HepG2 (cell line): ENCODE measurements at regions not wholly inside any gene's neighbourhood (a gene's known extent, or its start where the extent isn't known, plus 50 kb on each side); places are given as distances from the start of the nearest gene placed in this dataset.

Experiments
- ATAC-seq: fragments of 200-7000 bp; cut with Tn5 transposase; 3 replicates; pipeline ENCODE4 v1.9.1; 2020; ENCODE audit warnings: mild to moderate bottlenecking, moderate library complexity
- BruUV-seq: library from RNA; stranded (reverse); fragments of 400-500 nt; replicated peaks from 2 replicates; lab custom pipeline; 2021; lab: Mats Ljungman, UMichigan
- CTCF ChIA-PET: fragments of 300-600 bp; formaldehyde crosslinking; extraction: SDS; loops from one replicate; lab custom pipeline; 2021; ENCODE audit warnings: low total read pairs, inconsistent platforms, low intra/inter-chr PET ratio; lab: Yijun Ruan, JAX
- POLR2A ChIA-PET: fragments of 350-600 bp; sonication (Branson Sonifier 250); formaldehyde crosslinking; loops from one replicate; lab custom pipeline; 2020; ENCODE audit warnings: antibody characterized with exemption, inconsistent platforms; lab: Yijun Ruan, JAX
- DNase-seq: peaks from one replicate; pipeline ENCODE4 v3.0.0-alpha.2; 2015; ENCODE audit warnings: low spot score
- FAIRE-seq: peaks from 3 replicates; lab custom pipeline; 2011; peaks lifted over from hg19 to GRCh38; lab: Jason Lieb, UNC
- H2AFZ ChIP-seq: one replicate; pipeline ENCODE4 v1.6.1; 2011; ENCODE audit warnings: low read length, inconsistent platforms
- H3K27ac ChIP-seq: fragments of 300-600 bp; 3 replicates; pipeline ENCODE4 v1.8.0; 2011; ENCODE audit warnings: mixed run types, mild to moderate bottlenecking, mixed read lengths, low read length, inconsistent platforms; ENCODE audit not compliant: insufficient read depth; ENCODE audit errors: extremely low read length
- H3K27me3 ChIP-seq, 2 experiments: fragments of 200-600 bp in 1 of 2; 2 replicates in 1 of 2; 3 replicates in 1 of 2; pipeline versions ENCODE4 v1.6.0 to v1.8.0; 2011; ENCODE audit warnings: low read length in 2 of 2, mild to moderate bottlenecking in 2 of 2, moderate library complexity in 2 of 2, inconsistent platforms in 1 of 2; ENCODE audit not compliant: insufficient read depth in 2 of 2, control insufficient read depth in 1 of 2
- H3K36me3 ChIP-seq, 2 experiments: fragments of 200-600 bp in 1 of 2; replicated peaks in 1 of 2; 2 replicates in 1 of 2; 3 replicates in 1 of 2; pipeline versions ENCODE4 v1.5.1 to v1.8.0; 2011; ENCODE audit warnings: low read length in 2 of 2, inconsistent platforms in 1 of 2; ENCODE audit not compliant: insufficient read depth in 2 of 2, control insufficient read depth in 1 of 2
- H3K4me1 ChIP-seq: 2 replicates; pipeline ENCODE4 v1.5.1; 2012; ENCODE audit warnings: low read length, inconsistent platforms; ENCODE audit not compliant: insufficient read depth
- H3K4me2 ChIP-seq: 2 replicates; pipeline ENCODE4 v1.6.0; 2011; ENCODE audit warnings: low read depth, low read length, inconsistent platforms
- H3K4me3 ChIP-seq, 3 experiments: fragments of 200-600 bp in 1 of 3; sonication (generic), shearing (Covaris generic) in 1 of 3; replicated peaks in 1 of 3; 2 replicates each; pipeline ENCODE4 v1.5.1; 2011 to 2016; ENCODE audit warnings: low read length in 3 of 3, inconsistent platforms in 2 of 3, low read depth in 2 of 3, mild to moderate bottlenecking in 2 of 3, control low read depth in 1 of 3, mixed read lengths in 1 of 3; ENCODE audit not compliant: insufficient read depth in 1 of 3
- H3K79me2 ChIP-seq: one replicate; pipeline ENCODE4 v1.6.1; 2011; ENCODE audit warnings: low read length, inconsistent platforms; ENCODE audit not compliant: insufficient read depth
- H3K9ac ChIP-seq: 2 replicates; pipeline ENCODE4 v1.6.0; 2011; ENCODE audit warnings: mild to moderate bottlenecking, low read depth, low read length, inconsistent platforms; ENCODE audit not compliant: insufficient read depth
- H3K9me3 ChIP-seq: 2 replicates; pipeline ENCODE4 v1.5.1; 2012; ENCODE audit warnings: mild to moderate bottlenecking, low read length
- H4K20me1 ChIP-seq: 2 replicates; pipeline ENCODE4 v1.6.0; 2011; ENCODE audit warnings: inconsistent platforms, mild to moderate bottlenecking, low read length, moderate library complexity; ENCODE audit not compliant: insufficient read depth
- CHD4 ChIP-seq: fragments of 200-600 bp; sonication (generic); IDR thresholded peaks from 2 replicates; pipeline ENCODE4 v1.7.0; 2017; ENCODE audit warnings: mild to moderate bottlenecking, low read length, borderline replicate concordance
- HDAC1 ChIP-seq: sonication (generic); formaldehyde crosslinking; IDR thresholded peaks from 2 replicates; pipeline ENCODE4 v1.5.1; 2020; ENCODE audit warnings: mild to moderate bottlenecking, missing genetic modification reagents
- KMT2A ChIP-seq: sonication (generic); formaldehyde crosslinking; IDR thresholded peaks from 2 replicates; pipeline ENCODE4 v1.4.0; 2020; ENCODE audit warnings: missing genetic modification reagents
- MIXL1 ChIP-seq: IDR thresholded peaks from 2 replicates; pipeline ENCODE4 v1.6.1; 2016
- ZNF569 ChIP-seq: sonication (generic); formaldehyde crosslinking; IDR thresholded peaks from 2 replicates; pipeline ENCODE4 v1.5.0; 2020; ENCODE audit warnings: mild to moderate bottlenecking, missing genetic modification reagents, moderate library complexity, borderline replicate concordance
- WGBS: methylation state at CpG from one replicate; pipeline ENCODE4 v1.1.6; 2017; ENCODE audit warnings: low lambda C conversion rate; 5-methylcytosine and 5-hydroxymethylcytosine counted together
- in situ Hi-C: cut with HindIII; loops from 2 replicates; pipeline ENCODE4 v1.10.0; 2017; ENCODE audit warnings: low pct_unique_long_range_greater_than_20kb; ENCODE audit not compliant: extremely low pct_ligation_motif_present
- intact Hi-C: fragments of 100-400 bp; cut with micrococcal nuclease; formaldehyde crosslinking; loops from one replicate; pipeline ENCODE4 v1.10.0; 2022; ENCODE audit not compliant: unreplicated experiment
- TF ChIP-seq, protein P1 (sequence below): sonication (generic); formaldehyde crosslinking; IDR thresholded peaks from 2 replicates; pipeline ENCODE4 v1.5.0; 2020; ENCODE audit warnings: missing genetic modification reagents, mild to moderate bottlenecking, borderline replicate concordance
- TF ChIP-seq, protein P2 (sequence below): sonication (generic); formaldehyde crosslinking; IDR thresholded peaks from 2 replicates; pipeline ENCODE4 v1.4.0; 2020; ENCODE audit warnings: missing genetic modification reagents
- TF ChIP-seq, protein P3 (sequence below): sonication (generic); formaldehyde crosslinking; IDR thresholded peaks from 2 replicates; pipeline ENCODE4 v1.5.1; 2020; ENCODE audit warnings: mild to moderate bottlenecking, missing genetic modification reagents

DNA sequence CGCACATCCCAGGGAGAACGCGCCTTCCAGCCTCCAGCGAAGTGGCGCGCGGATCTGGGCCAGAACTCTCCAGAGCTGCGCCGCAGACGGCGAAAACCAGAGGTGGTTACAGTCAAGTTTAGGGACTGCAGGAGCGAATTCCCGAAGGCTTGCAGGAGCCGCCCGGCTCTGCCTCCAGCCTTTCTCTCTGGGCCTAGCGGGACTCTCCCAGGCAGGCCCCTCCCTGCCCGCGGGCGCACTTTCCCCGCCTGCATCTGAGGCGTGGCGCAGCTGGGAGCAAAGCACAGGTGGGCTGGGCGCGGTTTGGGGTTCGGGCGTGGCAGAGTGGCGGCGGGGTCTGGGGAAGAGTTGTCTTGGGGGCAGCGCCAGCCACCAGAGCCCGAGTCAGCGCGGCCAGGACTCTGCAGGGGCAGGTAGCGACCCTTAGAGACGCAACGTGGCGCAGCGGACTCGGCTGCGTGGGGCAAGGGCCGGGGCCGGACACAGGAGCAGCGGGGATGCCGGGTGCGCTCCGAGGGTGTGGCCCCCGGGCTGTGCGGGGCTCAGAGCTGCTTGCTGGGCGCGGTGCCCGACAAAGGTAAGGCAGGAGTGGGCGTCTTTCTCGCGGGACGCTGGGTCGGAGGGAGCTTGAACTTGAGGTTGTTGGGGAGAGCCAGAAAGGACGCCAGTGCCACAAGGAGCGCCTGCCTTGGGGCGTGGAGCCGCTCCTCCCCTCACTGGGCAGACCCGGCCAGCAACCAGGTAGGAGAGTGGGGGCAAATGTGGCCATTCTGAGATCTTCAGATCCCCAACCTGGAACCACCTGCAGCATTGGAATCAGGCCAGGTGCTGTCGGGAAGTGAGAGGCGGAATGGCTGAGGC is 1126.0 kb downstream of the AACS start:
- BruUV-seq: no TSS peak
- Histone ChIP-seq H3K36me3 (no peaks in the 10 kb centered on the region), H2AFZ (no peak overlapping the region), H3K27me3 (no peaks in the 10 kb centered on the region), H3K27ac (no peak overlapping the region), H3K4me2 (no peak overlapping the region), H3K4me1 (no peaks in the 10 kb centered on the region), H3K9ac (no peak overlapping the region), H3K9me3 (peaks cover 100% of the 10 kb centered on the region), H4K20me1 (no peaks in the 10 kb centered on the region), H3K4me3 (no peak overlapping the region), H3K79me2 (no peaks in the 10 kb centered on the region)
- FAIRE-seq: no peak
- in situ Hi-C loops (no loop called here), intact Hi-C loops (no loop called here)
- WGBS: 80% methylated on average over 39 of the region's 62 CpGs
- POLR2A ChIA-PET: no interaction called here
- no peak for DNase-seq
- CTCF ChIA-PET: no interaction called here
- TF ChIP-seq CHD4 (no peak), HDAC1 (CRISPR knock-in tag) (no peak)
- TF ChIP-seq, protein P1, sequence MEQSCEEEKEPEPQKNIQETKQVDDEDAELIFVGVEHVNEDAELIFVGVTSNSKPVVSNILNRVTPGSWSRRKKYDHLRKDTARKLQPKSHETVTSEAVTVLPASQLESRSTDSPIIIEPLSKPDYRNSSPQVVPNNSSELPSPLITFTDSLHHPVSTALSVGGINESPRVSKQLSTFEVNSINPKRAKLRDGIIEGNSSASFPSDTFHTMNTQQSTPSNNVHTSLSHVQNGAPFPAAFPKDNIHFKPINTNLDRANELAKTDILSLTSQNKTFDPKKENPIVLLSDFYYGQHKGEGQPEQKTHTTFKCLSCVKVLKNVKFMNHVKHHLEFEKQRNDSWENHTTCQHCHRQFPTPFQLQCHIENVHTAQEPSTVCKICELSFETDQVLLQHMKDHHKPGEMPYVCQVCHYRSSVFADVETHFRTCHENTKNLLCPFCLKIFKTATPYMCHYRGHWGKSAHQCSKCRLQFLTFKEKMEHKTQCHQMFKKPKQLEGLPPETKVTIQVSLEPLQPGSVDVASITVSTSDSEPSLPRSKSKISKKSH (CRISPR knock-in tag): no peak
- ATAC-seq: no peak

DNA sequence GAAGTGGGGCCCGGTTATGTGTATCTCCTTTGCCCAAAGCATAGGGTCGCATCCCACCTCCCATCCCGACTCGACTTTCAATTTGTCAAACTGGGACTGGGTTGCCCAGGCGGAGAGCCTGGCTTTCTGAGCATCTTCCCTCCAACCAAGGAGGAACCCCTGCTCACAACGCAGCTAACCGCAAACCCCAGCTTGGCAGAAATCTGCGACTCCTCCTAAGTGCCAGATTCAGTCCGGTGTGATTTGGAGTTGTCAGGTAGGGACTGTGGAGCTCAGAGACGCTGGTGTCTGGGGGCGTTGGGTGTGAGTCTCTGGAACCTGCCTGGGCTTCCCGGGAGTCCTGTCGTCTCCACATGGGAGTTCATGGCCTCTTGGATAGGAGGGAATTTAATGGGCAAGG is 1126.7 kb downstream of the AACS start:
- intact Hi-C loops: no loop called here
- no TSS peak for BruUV-seq

More for the DNA sequence above, 1126.7 kb downstream of the AACS start:
- POLR2A ChIA-PET: no interaction called here
- WGBS: 38% methylated on average over 9 of the region's 13 CpGs
- H3K36me3 ChIP-seq: no peaks in the 10 kb centered on the region
- H4K20me1 ChIP-seq: no peaks in the 10 kb centered on the region
- H3K9ac ChIP-seq: no peak overlapping the region
- CTCF ChIA-PET: no interaction called here
- H3K4me3 ChIP-seq: no peak overlapping the region
- in situ Hi-C loops: no loop called here
- TF ChIP-seq, protein P2, sequence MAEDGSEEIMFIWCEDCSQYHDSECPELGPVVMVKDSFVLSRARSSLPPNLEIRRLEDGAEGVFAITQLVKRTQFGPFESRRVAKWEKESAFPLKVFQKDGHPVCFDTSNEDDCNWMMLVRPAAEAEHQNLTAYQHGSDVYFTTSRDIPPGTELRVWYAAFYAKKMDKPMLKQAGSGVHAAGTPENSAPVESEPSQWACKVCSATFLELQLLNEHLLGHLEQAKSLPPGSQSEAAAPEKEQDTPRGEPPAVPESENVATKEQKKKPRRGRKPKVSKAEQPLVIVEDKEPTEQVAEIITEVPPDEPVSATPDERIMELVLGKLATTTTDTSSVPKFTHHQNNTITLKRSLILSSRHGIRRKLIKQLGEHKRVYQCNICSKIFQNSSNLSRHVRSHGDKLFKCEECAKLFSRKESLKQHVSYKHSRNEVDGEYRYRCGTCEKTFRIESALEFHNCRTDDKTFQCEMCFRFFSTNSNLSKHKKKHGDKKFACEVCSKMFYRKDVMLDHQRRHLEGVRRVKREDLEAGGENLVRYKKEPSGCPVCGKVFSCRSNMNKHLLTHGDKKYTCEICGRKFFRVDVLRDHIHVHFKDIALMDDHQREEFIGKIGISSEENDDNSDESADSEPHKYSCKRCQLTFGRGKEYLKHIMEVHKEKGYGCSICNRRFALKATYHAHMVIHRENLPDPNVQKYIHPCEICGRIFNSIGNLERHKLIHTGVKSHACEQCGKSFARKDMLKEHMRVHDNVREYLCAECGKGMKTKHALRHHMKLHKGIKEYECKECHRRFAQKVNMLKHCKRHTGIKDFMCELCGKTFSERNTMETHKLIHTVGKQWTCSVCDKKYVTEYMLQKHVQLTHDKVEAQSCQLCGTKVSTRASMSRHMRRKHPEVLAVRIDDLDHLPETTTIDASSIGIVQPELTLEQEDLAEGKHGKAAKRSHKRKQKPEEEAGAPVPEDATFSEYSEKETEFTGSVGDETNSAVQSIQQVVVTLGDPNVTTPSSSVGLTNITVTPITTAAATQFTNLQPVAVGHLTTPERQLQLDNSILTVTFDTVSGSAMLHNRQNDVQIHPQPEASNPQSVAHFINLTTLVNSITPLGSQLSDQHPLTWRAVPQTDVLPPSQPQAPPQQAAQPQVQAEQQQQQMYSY (CRISPR knock-in tag): no peak
- TF ChIP-seq, protein P3, sequence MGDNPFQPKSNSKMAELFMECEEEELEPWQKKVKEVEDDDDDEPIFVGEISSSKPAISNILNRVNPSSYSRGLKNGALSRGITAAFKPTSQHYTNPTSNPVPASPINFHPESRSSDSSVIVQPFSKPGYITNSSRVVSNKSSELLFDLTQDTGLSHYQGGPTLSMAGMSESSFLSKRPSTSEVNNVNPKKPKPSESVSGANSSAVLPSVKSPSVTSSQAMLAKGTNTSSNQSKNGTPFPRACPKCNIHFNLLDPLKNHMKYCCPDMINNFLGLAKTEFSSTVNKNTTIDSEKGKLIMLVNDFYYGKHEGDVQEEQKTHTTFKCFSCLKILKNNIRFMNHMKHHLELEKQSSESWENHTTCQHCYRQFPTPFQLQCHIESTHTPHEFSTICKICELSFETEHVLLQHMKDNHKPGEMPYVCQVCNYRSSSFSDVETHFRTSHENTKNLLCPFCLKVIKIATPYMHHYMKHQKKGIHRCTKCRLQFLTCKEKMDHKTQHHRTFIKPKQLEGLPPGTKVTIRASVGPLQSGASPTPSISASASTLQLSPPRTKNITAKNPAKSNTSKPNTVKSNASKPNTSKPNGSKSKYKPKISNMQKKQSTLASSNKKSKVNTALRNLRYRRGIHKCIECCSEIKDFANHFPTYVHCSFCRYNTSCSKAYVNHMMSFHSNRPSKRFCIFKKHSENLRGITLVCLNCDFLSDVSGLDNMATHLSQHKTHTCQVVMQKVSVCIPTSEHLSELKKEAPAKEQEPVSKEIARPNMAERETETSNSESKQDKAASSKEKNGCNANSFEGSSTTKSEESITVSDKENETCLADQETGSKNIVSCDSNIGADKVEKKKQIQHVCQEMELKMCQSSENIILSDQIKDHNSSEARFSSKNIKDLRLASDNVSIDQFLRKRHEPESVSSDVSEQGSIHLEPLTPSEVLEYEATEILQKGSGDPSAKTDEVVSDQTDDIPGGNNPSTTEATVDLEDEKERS (CRISPR knock-in tag): no peak
- TF ChIP-seq ZNF569 (CRISPR knock-in tag) (no peak), KMT2A (CRISPR knock-in tag) (no peak), MIXL1 (no peak)
- TF ChIP-seq, all 625 proteins: peak for 0
- FAIRE-seq: no peak
- Histone ChIP-seq H3K79me2 (no peaks in the 10 kb centered on the region), H3K4me2 (no peak overlapping the region), H2AFZ (no peak overlapping the region), H3K27ac (no peak overlapping the region), H3K4me1 (no peaks in the 10 kb centered on the region), H3K9me3 (peaks cover 100% of the 10 kb centered on the region), H3K27me3 (no peaks in the 10 kb centered on the region)
- no peak for ATAC-seq
- no peak for DNase-seq
